RWPE2 (cell line): ENCODE measurements at regions not wholly inside any gene's neighbourhood (a gene's known extent, or its start where the extent isn't known, plus 50 kb on each side); places are given as distances from the start of the nearest gene placed in this dataset.

Experiments used
- ATAC-seq: fragments of 200-7000 bp; cut with Tn5 transposase; 3 replicates; pipeline ENCODE4 v1.9.1; 2021; ENCODE audit warnings: low read depth
- DNase-seq: peaks from one replicate; pipeline ENCODE4 v3.0.0-alpha.2; 2020; ENCODE audit warnings: low spot score
- H3K27ac ChIP-seq: fragments of 450-650 bp; 2 replicates; pipeline ENCODE4 v1.5.1; 2017; ENCODE audit warnings: mild to moderate bottlenecking; ENCODE audit not compliant: poor library complexity, severe bottlenecking
- H3K27me3 ChIP-seq: fragments of 250-450 bp; sonication (Bioruptor Pico); 2 replicates; pipeline ENCODE4 v1.5.1; 2021; ENCODE audit warnings: mild to moderate bottlenecking, moderate library complexity; ENCODE audit not compliant: insufficient read depth, poor library complexity, severe bottlenecking
- H3K36me3 ChIP-seq: fragments of 250-450 bp; sonication (Bioruptor Pico); 2 replicates; pipeline ENCODE4 v1.5.1; 2020; ENCODE audit warnings: low read depth, mild to moderate bottlenecking, moderate library complexity
- H3K4me1 ChIP-seq: fragments of 250-450 bp; sonication (Bioruptor Pico); 2 replicates; pipeline ENCODE4 v1.5.1; 2021; ENCODE audit warnings: mild to moderate bottlenecking, moderate library complexity; ENCODE audit not compliant: insufficient read depth, poor library complexity, severe bottlenecking
- H3K4me3 ChIP-seq: fragments of 250-450 bp; sonication (Bioruptor Pico); 2 replicates; pipeline ENCODE4 v1.5.1; 2021; ENCODE audit warnings: mild to moderate bottlenecking, moderate library complexity; ENCODE audit not compliant: severe bottlenecking
- H3K9me3 ChIP-seq: fragments of 250-450 bp; sonication (Bioruptor Pico); 2 replicates; pipeline ENCODE4 v1.5.1; 2021; ENCODE audit warnings: mild to moderate bottlenecking, moderate library complexity; ENCODE audit not compliant: severe bottlenecking
- TF ChIP-seq, protein P1 (sequence below): fragments of 450-650 bp; IDR thresholded peaks from one replicate; pipeline ENCODE4 v1.5.1; 2017; ENCODE audit warnings: mild to moderate bottlenecking, moderate library complexity; ENCODE audit not compliant: poor library complexity, severe bottlenecking

DNA sequence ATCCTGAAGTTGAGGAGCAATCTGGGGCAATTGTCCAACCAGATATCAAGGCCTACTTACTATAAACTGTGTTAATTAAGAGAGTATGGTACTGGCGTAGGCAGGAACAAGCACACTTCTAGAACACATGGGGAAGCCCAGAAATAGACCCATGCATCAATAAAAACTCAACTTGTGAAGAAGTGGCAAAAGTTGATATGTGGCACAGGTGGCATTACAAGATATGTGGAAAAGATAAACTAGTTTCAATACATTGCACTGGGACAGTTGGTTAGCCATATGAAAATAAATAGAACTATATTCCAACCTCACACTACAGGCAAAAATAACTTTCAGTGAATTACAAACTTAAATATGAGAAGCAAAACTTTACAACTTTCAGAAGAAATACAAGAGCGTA lies 828.7 kb upstream of the LRRN3 start:
- Histone ChIP-seq H3K36me3 (no peaks in the 10 kb centered on the region), H3K9me3 (no peaks in the 10 kb centered on the region), H3K4me3 (no peak overlapping the region), H3K27ac (no peak overlapping the region), H3K27me3 (no peaks in the 10 kb centered on the region), H3K4me1 (no peaks in the 10 kb centered on the region)
- ATAC-seq (no peak), DNase-seq (no peak)
- TF ChIP-seq, protein P1, sequence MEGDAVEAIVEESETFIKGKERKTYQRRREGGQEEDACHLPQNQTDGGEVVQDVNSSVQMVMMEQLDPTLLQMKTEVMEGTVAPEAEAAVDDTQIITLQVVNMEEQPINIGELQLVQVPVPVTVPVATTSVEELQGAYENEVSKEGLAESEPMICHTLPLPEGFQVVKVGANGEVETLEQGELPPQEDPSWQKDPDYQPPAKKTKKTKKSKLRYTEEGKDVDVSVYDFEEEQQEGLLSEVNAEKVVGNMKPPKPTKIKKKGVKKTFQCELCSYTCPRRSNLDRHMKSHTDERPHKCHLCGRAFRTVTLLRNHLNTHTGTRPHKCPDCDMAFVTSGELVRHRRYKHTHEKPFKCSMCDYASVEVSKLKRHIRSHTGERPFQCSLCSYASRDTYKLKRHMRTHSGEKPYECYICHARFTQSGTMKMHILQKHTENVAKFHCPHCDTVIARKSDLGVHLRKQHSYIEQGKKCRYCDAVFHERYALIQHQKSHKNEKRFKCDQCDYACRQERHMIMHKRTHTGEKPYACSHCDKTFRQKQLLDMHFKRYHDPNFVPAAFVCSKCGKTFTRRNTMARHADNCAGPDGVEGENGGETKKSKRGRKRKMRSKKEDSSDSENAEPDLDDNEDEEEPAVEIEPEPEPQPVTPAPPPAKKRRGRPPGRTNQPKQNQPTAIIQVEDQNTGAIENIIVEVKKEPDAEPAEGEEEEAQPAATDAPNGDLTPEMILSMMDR, result no peak

DNA sequence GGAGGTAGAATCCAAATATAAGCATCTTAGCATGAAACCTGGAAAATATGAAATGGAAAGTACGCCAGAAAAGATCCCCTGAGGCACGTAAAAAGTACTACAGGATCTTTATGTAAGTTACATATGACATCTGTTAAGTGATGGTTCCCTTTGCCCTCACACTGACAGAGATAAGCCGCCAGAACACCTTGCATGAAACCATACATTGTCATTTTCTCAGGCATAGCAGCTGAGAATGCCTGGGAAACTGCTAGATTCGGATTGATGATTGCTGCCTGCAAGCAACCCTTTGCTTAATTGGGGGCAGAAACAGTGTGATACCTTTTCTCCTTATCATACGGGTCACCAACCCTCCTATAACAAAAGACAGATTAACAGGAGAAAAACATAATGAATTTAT lies 826.6 kb upstream of the LRRN3 start:
- ATAC-seq, result no peak
- Histone ChIP-seq H3K4me1 (no peaks in the 10 kb centered on the region), H3K4me3 (no peak overlapping the region), H3K27me3 (no peaks in the 10 kb centered on the region), H3K9me3 (no peaks in the 10 kb centered on the region), H3K36me3 (no peaks in the 10 kb centered on the region), H3K27ac (no peak overlapping the region)
- TF ChIP-seq, protein P1, result no peak
- DNase-seq, result no peak

- TF ChIP-seq, protein P1, result no peak
- Histone ChIP-seq H3K4me1 (no peaks in the 10 kb centered on the region), H3K27me3 (no peaks in the 10 kb centered on the region), H3K9me3 (no peaks in the 10 kb centered on the region), H3K27ac (no peak overlapping the region), H3K4me3 (no peak overlapping the region), H3K36me3 (no peaks in the 10 kb centered on the region)
- DNase-seq (no peak), ATAC-seq (no peak)
Measured at GRCh38 chr7:110281362-110281761, 809.6 kb upstream of the LRRN3 start.

DNA sequence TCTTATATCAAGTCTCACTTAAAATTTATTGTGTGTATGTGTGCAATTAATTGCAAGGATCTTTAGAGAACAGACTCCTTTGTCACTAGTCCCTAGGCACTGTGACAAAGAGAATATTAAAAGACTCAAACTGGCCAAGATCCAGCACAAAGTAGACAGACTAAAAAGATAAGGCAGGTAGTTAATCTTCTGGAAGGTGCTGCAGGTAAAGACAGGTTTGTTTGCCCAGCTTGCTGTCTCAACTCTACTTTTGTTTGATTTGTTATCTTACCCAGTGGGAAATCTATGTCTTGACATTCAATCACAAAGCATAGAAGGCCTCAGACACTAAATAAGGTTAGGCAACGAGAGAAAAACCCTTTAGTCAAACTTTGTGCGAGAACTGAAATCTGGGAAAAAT lies 807.9 kb upstream of the LRRN3 start:
- Histone ChIP-seq H3K4me1 (no peaks in the 10 kb centered on the region), H3K27me3 (no peaks in the 10 kb centered on the region), H3K4me3 (no peak overlapping the region), H3K9me3 (no peaks in the 10 kb centered on the region), H3K36me3 (no peaks in the 10 kb centered on the region), H3K27ac (no peak overlapping the region)
- TF ChIP-seq, protein P1, result no peak
- ATAC-seq, result no peak
- DNase-seq, result no peak

GRCh38 chr7:110291430-110291829 lies 799.5 kb upstream of the LRRN3 start:
- Histone ChIP-seq H3K4me1 (no peaks in the 10 kb centered on the region), H3K9me3 (no peaks in the 10 kb centered on the region), H3K4me3 (no peak overlapping the region), H3K36me3 (no peaks in the 10 kb centered on the region), H3K27me3 (no peaks in the 10 kb centered on the region), H3K27ac (no peak overlapping the region)
- ATAC-seq (no peak), DNase-seq (no peak)
- TF ChIP-seq, protein P1, result no peak
